ENCODE measurements at regions not wholly inside any gene's neighbourhood (a gene's known extent, or its start where the extent isn't known, plus 50 kb on each side); places are given as distances from the start of the nearest gene placed in this dataset.
"Not testable (repeated sequence)": the region's sequence is repeated elsewhere in the genome, so short reads cannot be mapped to it uniquely, and the experiment has no call there.

DNA sequence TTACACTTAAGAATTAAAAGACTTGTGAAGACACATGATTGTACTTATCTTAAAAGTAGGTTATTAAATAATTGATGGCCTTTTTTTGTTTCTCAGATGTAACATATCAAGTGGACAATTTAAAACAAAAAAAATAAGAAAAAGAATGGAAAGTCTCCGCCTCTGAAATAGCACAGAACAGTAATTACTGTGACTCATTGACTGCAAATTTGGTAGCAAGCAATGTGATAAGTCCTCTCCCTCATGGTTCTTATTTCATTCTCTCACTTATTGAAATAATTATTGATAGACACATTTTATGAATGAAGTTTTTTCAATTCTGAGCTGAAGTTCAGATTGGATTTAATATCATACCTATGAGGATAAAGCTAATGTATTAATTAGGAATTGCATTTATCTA, 717.9 kb upstream of the LUZP2 start:
- Histone ChIP-seq H3K27ac (ENCODE audit: low read depth, low read length, poor library complexity, severe bottlenecking) (no peak overlapping the region), H3K27me3 (replicated peaks; ENCODE audit: insufficient read depth, low read depth, low read length, poor library complexity) (no peaks in the 10 kb centered on the region), H3K9me3 (ENCODE audit: low read depth, low read length, poor library complexity, severe bottlenecking) (no peaks in the 10 kb centered on the region), H3K36me3 (ENCODE audit: insufficient read depth, low read length, poor library complexity, severe bottlenecking) (no peaks in the 10 kb centered on the region), H3K4me3 (ENCODE audit: low read depth, low read length, poor library complexity, severe bottlenecking) (no peak overlapping the region), H3K4me1 (ENCODE audit: insufficient read depth, low read length, poor library complexity, severe bottlenecking) (no peaks in the 10 kb centered on the region)
- DNase-seq (ENCODE audit: low spot score), result no peak
- no TSS peak for BruUV-seq (replicated peaks)
- TF ChIP-seq, protein P1, sequence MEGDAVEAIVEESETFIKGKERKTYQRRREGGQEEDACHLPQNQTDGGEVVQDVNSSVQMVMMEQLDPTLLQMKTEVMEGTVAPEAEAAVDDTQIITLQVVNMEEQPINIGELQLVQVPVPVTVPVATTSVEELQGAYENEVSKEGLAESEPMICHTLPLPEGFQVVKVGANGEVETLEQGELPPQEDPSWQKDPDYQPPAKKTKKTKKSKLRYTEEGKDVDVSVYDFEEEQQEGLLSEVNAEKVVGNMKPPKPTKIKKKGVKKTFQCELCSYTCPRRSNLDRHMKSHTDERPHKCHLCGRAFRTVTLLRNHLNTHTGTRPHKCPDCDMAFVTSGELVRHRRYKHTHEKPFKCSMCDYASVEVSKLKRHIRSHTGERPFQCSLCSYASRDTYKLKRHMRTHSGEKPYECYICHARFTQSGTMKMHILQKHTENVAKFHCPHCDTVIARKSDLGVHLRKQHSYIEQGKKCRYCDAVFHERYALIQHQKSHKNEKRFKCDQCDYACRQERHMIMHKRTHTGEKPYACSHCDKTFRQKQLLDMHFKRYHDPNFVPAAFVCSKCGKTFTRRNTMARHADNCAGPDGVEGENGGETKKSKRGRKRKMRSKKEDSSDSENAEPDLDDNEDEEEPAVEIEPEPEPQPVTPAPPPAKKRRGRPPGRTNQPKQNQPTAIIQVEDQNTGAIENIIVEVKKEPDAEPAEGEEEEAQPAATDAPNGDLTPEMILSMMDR (conservative IDR thresholded peaks at IDR 0.05; ENCODE audit: low read depth, low read length), result no peak
- no peak for TF ChIP-seq EZH2 (IDR thresholded peaks at IDR 0.05; ENCODE audit: borderline replicate concordance, low read depth, low read length, poor library complexity, severe bottlenecking)
- intact Hi-C loops (cut with micrococcal nuclease; ENCODE audit: unreplicated experiment), result no loop called here
- CTCF ChIA-PET, result no interaction called here
- POLR2A ChIA-PET (ENCODE audit: low non-redundant PET), result no interaction called here

- Histone ChIP-seq H3K27ac (ENCODE audit: low read depth, low read length, poor library complexity, severe bottlenecking) (no peak overlapping the region), H3K9me3 (ENCODE audit: low read depth, low read length, poor library complexity, severe bottlenecking) (no peaks in the 10 kb centered on the region), H3K4me1 (ENCODE audit: insufficient read depth, low read length, poor library complexity, severe bottlenecking) (no peaks in the 10 kb centered on the region), H3K4me3 (ENCODE audit: low read depth, low read length, poor library complexity, severe bottlenecking) (no peak overlapping the region), H3K36me3 (ENCODE audit: insufficient read depth, low read length, poor library complexity, severe bottlenecking) (no peaks in the 10 kb centered on the region), H3K27me3 (replicated peaks; ENCODE audit: insufficient read depth, low read depth, low read length, poor library complexity) (no peaks in the 10 kb centered on the region)
- no peak for DNase-seq (ENCODE audit: low spot score)
- ChIA-PET POLR2A (ENCODE audit: low non-redundant PET) (no interaction called here), CTCF (no interaction called here)
- TF ChIP-seq EZH2 (IDR thresholded peaks at IDR 0.05; ENCODE audit: borderline replicate concordance, low read depth, low read length, poor library complexity, severe bottlenecking), result no peak
- TF ChIP-seq, protein P1 (conservative IDR thresholded peaks at IDR 0.05; ENCODE audit: low read depth, low read length), result no peak
- BruUV-seq (replicated peaks), result no TSS peak
- intact Hi-C loops (cut with micrococcal nuclease; ENCODE audit: unreplicated experiment), result no loop called here
These were observed 716.6 kb upstream of the LUZP2 start for GRCh38 chr11:23780231-23780630.

DNA sequence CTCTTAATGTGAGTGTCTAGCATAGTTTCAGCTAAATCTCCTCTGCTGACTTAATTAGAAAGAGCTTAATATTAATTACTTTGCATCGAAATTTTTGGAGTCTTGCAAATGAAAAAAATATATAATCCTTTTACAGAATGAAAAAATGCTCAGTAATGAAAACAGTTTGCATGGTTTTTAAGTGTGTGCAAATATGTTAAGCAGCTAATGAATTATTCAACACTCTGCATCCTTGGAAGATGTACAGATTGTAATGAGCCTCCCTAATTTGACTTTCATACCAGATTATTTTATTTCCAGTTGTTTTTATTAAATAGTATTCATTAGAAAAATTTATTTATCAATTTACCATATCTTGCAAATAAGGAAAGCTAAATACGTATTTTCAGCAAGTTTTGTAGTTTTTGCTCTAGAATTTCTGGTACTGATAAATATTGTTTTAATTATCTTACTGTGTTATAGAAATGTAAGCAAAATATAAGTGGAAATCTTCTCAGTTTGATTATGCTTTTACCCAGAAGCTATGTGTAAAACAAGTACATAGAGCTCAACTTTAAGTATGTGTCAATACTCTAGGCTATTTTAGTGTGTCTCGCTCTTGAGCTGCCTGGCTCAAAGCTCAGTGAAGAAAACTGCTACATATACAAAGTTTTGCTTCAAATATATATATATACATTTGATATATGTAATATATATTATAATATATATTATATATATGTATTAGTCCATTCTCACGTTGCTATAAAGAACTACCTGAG, 714.9 kb upstream of the LUZP2 start:
- CTCF ChIA-PET, result no interaction called here
- intact Hi-C loops (cut with micrococcal nuclease; ENCODE audit: unreplicated experiment), result no loop called here

DNA sequence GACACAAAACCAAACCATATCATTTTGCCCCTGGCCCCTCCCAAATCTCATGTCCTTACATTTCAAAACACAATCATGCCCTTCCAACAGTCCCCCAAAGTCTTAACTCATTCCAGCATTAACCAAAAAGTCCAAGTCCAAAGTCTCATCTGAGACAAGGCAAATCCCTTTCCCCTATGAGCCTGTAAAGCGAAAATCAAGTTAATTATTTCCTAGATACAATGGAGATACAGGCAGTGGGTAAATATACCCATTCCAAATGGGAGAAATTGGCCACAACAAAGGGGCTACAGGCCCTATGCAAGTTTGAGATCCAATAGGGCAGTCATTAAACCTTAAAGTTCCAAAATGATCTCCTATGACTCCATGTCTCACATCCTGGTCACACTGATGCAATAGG, 709.9 kb upstream of the LUZP2 start:
- DNase-seq (ENCODE audit: low spot score); intact Hi-C loops (cut with micrococcal nuclease; ENCODE audit: unreplicated experiment); H3K27ac ChIP-seq (ENCODE audit: low read depth, low read length, poor library complexity, severe bottlenecking); H3K36me3 ChIP-seq (ENCODE audit: insufficient read depth, low read length, poor library complexity, severe bottlenecking); CTCF ChIA-PET; H3K4me3 ChIP-seq (ENCODE audit: low read depth, low read length, poor library complexity, severe bottlenecking); H3K4me1 ChIP-seq (ENCODE audit: insufficient read depth, low read length, poor library complexity, severe bottlenecking); H3K9me3 ChIP-seq (ENCODE audit: low read depth, low read length, poor library complexity, severe bottlenecking); POLR2A ChIA-PET (ENCODE audit: low non-redundant PET); BruUV-seq (replicated peaks); H3K27me3 ChIP-seq (replicated peaks; ENCODE audit: insufficient read depth, low read depth, low read length, poor library complexity): not testable (repeated sequence)

More for the DNA sequence above, 714.9 kb upstream of the LUZP2 start:
- H3K27ac ChIP-seq (ENCODE audit: low read depth, low read length, poor library complexity, severe bottlenecking), result no peak overlapping the region
- no peak overlapping the region for H3K4me3 ChIP-seq (ENCODE audit: low read depth, low read length, poor library complexity, severe bottlenecking)
- POLR2A ChIA-PET (ENCODE audit: low non-redundant PET), result no interaction called here
- H3K36me3 ChIP-seq (ENCODE audit: insufficient read depth, low read length, poor library complexity, severe bottlenecking), result no peaks in the 10 kb centered on the region
- no peak for DNase-seq (ENCODE audit: low spot score)
- TF ChIP-seq EZH2 (IDR thresholded peaks at IDR 0.05; ENCODE audit: borderline replicate concordance, low read depth, low read length, poor library complexity, severe bottlenecking), result no peak
- TF ChIP-seq, protein P1 (conservative IDR thresholded peaks at IDR 0.05; ENCODE audit: low read depth, low read length), result no peak
- no peaks in the 10 kb centered on the region for H3K4me1 ChIP-seq (ENCODE audit: insufficient read depth, low read length, poor library complexity, severe bottlenecking)
- BruUV-seq (replicated peaks), result no TSS peak
- H3K9me3 ChIP-seq (ENCODE audit: low read depth, low read length, poor library complexity, severe bottlenecking), result no peaks in the 10 kb centered on the region
- no peaks in the 10 kb centered on the region for H3K27me3 ChIP-seq (replicated peaks; ENCODE audit: insufficient read depth, low read depth, low read length, poor library complexity)
